Vagina (tissue), 2 donors: ENCODE measurements at regions not wholly inside any gene's neighbourhood (a gene's known extent, or its start where the extent isn't known, plus 50 kb on each side); places are given as distances from the start of the nearest gene placed in this dataset.

Experiments used
- CTCF ChIP-seq, 3 experiments: fragments of 450-650 bp in 2 of 3; fragments of 200-600 bp in 1 of 3; sonication (generic) in 1 of 3; IDR thresholded peaks; one replicate each; pipeline ENCODE4 v1.5.1; 2017 to 2019; ENCODE audit warnings: antibody characterized with exemption in 3 of 3, mild to moderate bottlenecking in 2 of 3, moderate library complexity in 2 of 3
- POLR2AphosphoS5 ChIP-seq, 2 donors: sonication (generic); formaldehyde crosslinking; IDR thresholded peaks; one replicate each; pipeline ENCODE4 v1.9.0; 2017; ENCODE audit warnings: antibody characterized with exemption in 2 of 2, mild to moderate bottlenecking in 2 of 2, low read depth in 1 of 2; ENCODE audit not compliant: insufficient read depth in 1 of 2

GRCh38 chr11:69961738-69962137 lies 116.4 kb upstream of the ANO1 start:
- no peak for TF ChIP-seq POLR2AphosphoS5 (IDR thresholded peaks at IDR 0.05; ENCODE audit: insufficient read depth in 1 of 2, low read depth in 1 of 2)
- no peak for TF ChIP-seq CTCF (IDR thresholded peaks at IDR 0.05)
